ENCODE measurements at regions not wholly inside any gene's neighbourhood (a gene's known extent, or its start where the extent isn't known, plus 50 kb on each side); places are given as distances from the start of the nearest gene placed in this dataset.

DNA sequence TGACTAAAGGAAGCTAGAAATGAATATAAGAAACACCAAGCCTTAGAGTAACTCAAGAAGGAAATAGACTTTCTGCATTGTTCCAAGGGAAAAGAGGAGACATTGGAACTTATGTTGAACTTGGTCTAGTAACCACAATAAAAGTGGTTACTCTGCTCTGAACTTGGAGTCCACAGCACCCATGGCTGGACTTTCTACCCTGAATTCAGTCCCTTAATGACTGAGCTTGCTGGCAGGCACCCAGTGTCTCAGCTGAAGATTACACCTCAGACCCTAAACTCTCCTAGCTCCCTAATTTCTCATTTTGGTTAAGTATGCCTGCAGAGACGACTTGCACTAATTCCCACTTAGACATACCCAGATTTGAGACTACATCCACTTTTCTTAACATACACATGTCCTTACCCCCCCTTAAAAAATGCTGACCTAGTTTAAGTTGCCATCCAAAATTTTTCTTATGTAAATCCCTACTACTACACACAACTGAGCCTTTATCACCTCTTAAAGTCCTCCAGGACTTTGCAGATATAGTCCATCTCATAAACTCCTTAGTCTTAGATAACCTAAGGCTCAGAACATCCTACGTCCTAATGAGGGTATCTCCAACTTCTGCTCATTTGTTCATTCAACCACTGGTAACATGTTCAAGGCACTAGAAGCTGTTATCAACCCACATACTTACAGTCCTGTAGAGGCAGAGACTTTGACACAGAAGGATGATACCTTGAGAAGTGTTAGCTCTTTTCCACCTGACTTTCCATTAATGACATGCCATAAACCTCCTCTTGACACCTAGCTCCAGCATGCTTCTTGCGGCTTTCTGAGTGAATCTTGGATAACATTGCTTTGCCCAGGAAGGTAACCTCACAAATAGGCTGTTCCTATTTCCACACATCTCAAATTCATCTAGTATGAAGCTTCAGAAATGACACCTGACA is 129.8 kb downstream of the ALDH8A1 start:
- H3K4me3 ChIP-seq: no peak overlapping the region
- no peaks in the 10 kb centered on the region for H3K36me3 ChIP-seq
- H3K79me2 ChIP-seq (ENCODE audit: low read depth): no peaks in the 10 kb centered on the region
- no peak overlapping the region for H3K27ac Mint-ChIP-seq
- H3K4me1 Mint-ChIP-seq: peaks cover 17% of the 10 kb centered on the region
- peaks cover 13% of the 10 kb centered on the region for H3K27me3 Mint-ChIP-seq (ENCODE audit: insufficient read depth, low read depth)
- no peak overlapping the region for H3K4me3 Mint-ChIP-seq
- no peak overlapping the region for H3K9ac ChIP-seq
- TF ChIP-seq, protein P1, sequence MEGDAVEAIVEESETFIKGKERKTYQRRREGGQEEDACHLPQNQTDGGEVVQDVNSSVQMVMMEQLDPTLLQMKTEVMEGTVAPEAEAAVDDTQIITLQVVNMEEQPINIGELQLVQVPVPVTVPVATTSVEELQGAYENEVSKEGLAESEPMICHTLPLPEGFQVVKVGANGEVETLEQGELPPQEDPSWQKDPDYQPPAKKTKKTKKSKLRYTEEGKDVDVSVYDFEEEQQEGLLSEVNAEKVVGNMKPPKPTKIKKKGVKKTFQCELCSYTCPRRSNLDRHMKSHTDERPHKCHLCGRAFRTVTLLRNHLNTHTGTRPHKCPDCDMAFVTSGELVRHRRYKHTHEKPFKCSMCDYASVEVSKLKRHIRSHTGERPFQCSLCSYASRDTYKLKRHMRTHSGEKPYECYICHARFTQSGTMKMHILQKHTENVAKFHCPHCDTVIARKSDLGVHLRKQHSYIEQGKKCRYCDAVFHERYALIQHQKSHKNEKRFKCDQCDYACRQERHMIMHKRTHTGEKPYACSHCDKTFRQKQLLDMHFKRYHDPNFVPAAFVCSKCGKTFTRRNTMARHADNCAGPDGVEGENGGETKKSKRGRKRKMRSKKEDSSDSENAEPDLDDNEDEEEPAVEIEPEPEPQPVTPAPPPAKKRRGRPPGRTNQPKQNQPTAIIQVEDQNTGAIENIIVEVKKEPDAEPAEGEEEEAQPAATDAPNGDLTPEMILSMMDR (IDR thresholded peaks at IDR 0.05): no peak
- no peak for TF ChIP-seq EZH2phosphoT487 (IDR thresholded peaks at IDR 0.05)
- TF ChIP-seq EZH2 (IDR thresholded peaks at IDR 0.05): no peak
- H3K27ac ChIP-seq: no peak overlapping the region
- no peaks in the 10 kb centered on the region for H3K27me3 ChIP-seq
- peaks cover 3% of the 10 kb centered on the region for H3K9me3 Mint-ChIP-seq
- no peaks in the 10 kb centered on the region for H3K36me3 Mint-ChIP-seq
- no peak overlapping the region for H3K4me2 ChIP-seq
- H4K20me1 ChIP-seq (ENCODE audit: low read depth): no peaks in the 10 kb centered on the region
- H3F3A ChIP-seq (ENCODE audit: low read depth): peaks cover 12% of the 10 kb centered on the region
- peaks cover 14% of the 10 kb centered on the region for H3K4me1 ChIP-seq
- no peaks in the 10 kb centered on the region for H3K9me3 ChIP-seq (ENCODE audit: low read depth)
- no peak for DNase-seq (ENCODE audit: low spot score)
- H2AFZ ChIP-seq (replicated peaks): no peak overlapping the region

DNA sequence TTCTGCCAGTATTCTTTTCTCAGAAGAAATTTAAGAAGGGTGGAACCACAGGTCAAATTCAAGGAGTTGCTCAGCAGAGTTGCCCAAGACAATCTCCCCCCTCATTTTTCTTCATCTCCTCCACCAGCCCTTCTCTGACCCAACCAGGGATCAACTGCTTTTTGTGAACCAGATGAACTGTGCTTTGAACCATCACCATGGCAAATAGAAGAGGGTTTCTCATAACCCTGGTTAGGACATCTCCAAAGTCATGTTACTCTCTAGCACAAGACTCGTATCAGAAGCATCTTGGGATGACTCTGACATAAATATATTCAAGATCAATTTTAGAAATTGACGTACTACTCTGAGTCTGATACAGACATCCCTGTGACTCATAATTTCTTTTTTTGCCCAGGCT is 130.7 kb downstream of the ALDH8A1 start:
- Mint-ChIP-seq H3K27me3 (ENCODE audit: insufficient read depth, low read depth) (peaks cover 9% of the 10 kb centered on the region), H3K36me3 (no peaks in the 10 kb centered on the region), H3K27ac (no peak overlapping the region), H3K9me3 (no peaks in the 10 kb centered on the region), H3K4me1 (peaks cover 17% of the 10 kb centered on the region), H3K4me3 (no peak overlapping the region)
- Histone ChIP-seq H3K4me2 (no peak overlapping the region), H3K36me3 (no peaks in the 10 kb centered on the region), H3K27me3 (no peaks in the 10 kb centered on the region), H3K9ac (no peak overlapping the region), H4K20me1 (ENCODE audit: low read depth) (no peaks in the 10 kb centered on the region), H3F3A (ENCODE audit: low read depth) (peaks cover 12% of the 10 kb centered on the region), H2AFZ (replicated peaks) (no peak overlapping the region), H3K79me2 (ENCODE audit: low read depth) (no peaks in the 10 kb centered on the region), H3K4me3 (no peak overlapping the region), H3K9me3 (ENCODE audit: low read depth) (no peaks in the 10 kb centered on the region), H3K27ac (no peak overlapping the region), H3K4me1 (peaks cover 14% of the 10 kb centered on the region)
- DNase-seq (ENCODE audit: low spot score): no peak
- no peak for TF ChIP-seq EZH2 (IDR thresholded peaks at IDR 0.05)
- TF ChIP-seq, protein P1 (IDR thresholded peaks at IDR 0.05): no peak
- no peak for TF ChIP-seq EZH2phosphoT487 (IDR thresholded peaks at IDR 0.05)

DNA sequence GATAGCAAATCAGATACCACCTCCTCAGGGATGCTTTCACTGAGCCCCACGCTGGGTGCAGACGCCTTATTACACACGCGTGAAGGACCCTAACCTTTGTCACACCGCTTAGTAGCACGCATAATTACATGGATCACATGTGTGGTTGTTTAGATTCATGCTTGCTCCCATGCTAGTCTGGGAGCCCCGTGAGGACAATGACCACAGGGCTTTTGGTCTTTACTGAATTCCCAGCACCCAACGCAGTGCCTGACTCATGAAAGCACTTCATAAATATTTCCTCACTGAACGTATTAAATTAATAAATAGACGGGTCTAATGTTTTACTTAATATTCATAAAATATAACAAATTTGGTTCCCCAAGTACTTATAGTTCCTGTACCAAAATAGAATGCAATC is 132.5 kb downstream of the ALDH8A1 start:
- Histone ChIP-seq H3K9me3 (ENCODE audit: low read depth) (no peaks in the 10 kb centered on the region), H3K4me1 (peaks cover 14% of the 10 kb centered on the region), H2AFZ (replicated peaks) (no peak overlapping the region), H3K9ac (no peak overlapping the region), H3K27ac (no peak overlapping the region), H3K4me2 (no peak overlapping the region), H3K79me2 (ENCODE audit: low read depth) (no peaks in the 10 kb centered on the region), H4K20me1 (ENCODE audit: low read depth) (no peaks in the 10 kb centered on the region), H3K4me3 (no peak overlapping the region), H3F3A (ENCODE audit: low read depth) (peaks cover 12% of the 10 kb centered on the region), H3K27me3 (no peaks in the 10 kb centered on the region), H3K36me3 (no peaks in the 10 kb centered on the region)
- H3K27ac Mint-ChIP-seq: no peak overlapping the region
- TF ChIP-seq EZH2phosphoT487 (IDR thresholded peaks at IDR 0.05): no peak
- TF ChIP-seq, protein P1 (IDR thresholded peaks at IDR 0.05): no peak
- no peak for TF ChIP-seq EZH2 (IDR thresholded peaks at IDR 0.05)
- H3K27me3 Mint-ChIP-seq (ENCODE audit: insufficient read depth, low read depth): peaks cover 5% of the 10 kb centered on the region
- no peak for DNase-seq (ENCODE audit: low spot score)
- no peaks in the 10 kb centered on the region for H3K36me3 Mint-ChIP-seq
- no peaks in the 10 kb centered on the region for H3K9me3 Mint-ChIP-seq
- no peak overlapping the region for H3K4me3 Mint-ChIP-seq
- peaks cover 17% of the 10 kb centered on the region for H3K4me1 Mint-ChIP-seq

Data from neural progenitor cell (in vitro differentiated cells).